Keratinocyte (primary cell): ENCODE measurements at regions not wholly inside any gene's neighbourhood (a gene's known extent, or its start where the extent isn't known, plus 50 kb on each side); places are given as distances from the start of the nearest gene placed in this dataset.
A peak's percentile ranks its signal among the peaks of the same experiment; 100 is the strongest.

Experiments
- DNase-seq: peaks from one replicate; pipeline ENCODE4 v3.0.0-alpha.2; 2011; ENCODE audit warnings: low read depth, missing footprints, low spot score
- FAIRE-seq: peaks from 2 replicates; lab custom pipeline; 2011; peaks lifted over from hg19 to GRCh38; lab: Jason Lieb, UNC
- H2AFZ ChIP-seq: 2 replicates; pipeline ENCODE4 v1.6.0; 2012; ENCODE audit warnings: low read length, control low read depth, inconsistent platforms; ENCODE audit not compliant: control insufficient read depth
- H3K27ac ChIP-seq: 2 replicates; pipeline ENCODE4 v1.5.1; 2011; ENCODE audit warnings: low read length; ENCODE audit not compliant: control insufficient read depth, insufficient read depth
- H3K27me3 ChIP-seq: 3 replicates; pipeline ENCODE4 v1.6.0; 2011; ENCODE audit warnings: low read length; ENCODE audit not compliant: control insufficient read depth, insufficient read depth; ENCODE audit errors: extremely low read depth
- H3K36me3 ChIP-seq, 2 experiments: 2 replicates in 1 of 2; 3 replicates in 1 of 2; pipeline ENCODE4 v1.5.1; 2011; ENCODE audit warnings: low read length in 2 of 2, mild to moderate bottlenecking in 1 of 2; ENCODE audit not compliant: control insufficient read depth in 2 of 2, insufficient read depth in 2 of 2; ENCODE audit errors: extremely low read depth in 1 of 2
- H3K4me1 ChIP-seq: 3 replicates; pipeline ENCODE4 v1.5.1; 2011; ENCODE audit warnings: low read length; ENCODE audit not compliant: control insufficient read depth, insufficient read depth; ENCODE audit errors: extremely low read depth
- H3K4me2 ChIP-seq: 3 replicates; pipeline ENCODE4 v1.6.0; 2011; ENCODE audit warnings: low read depth, low read length; ENCODE audit not compliant: control insufficient read depth, insufficient read depth; ENCODE audit errors: extremely low read depth
- H3K4me3 ChIP-seq, 3 experiments: fragments of 200-600 bp in 1 of 3; sonication (generic) in 1 of 3; 2 replicates in 2 of 3; 3 replicates in 1 of 3; pipeline ENCODE4 v1.5.1; 2011 to 2016; ENCODE audit warnings: low read length in 3 of 3, mild to moderate bottlenecking in 3 of 3, control low read depth in 2 of 3, inconsistent platforms in 1 of 3, low read depth in 1 of 3, mixed read lengths in 1 of 3, mixed run types in 1 of 3, moderate library complexity in 1 of 3; ENCODE audit not compliant: control insufficient read depth in 2 of 3, insufficient read depth in 2 of 3; ENCODE audit errors: extremely low read depth in 1 of 3
- H3K79me2 ChIP-seq: 2 replicates; pipeline ENCODE4 v1.6.0; 2012; ENCODE audit warnings: low read length; ENCODE audit not compliant: control insufficient read depth, insufficient read depth
- H3K9ac ChIP-seq: 3 replicates; pipeline ENCODE4 v1.6.0; 2011; ENCODE audit warnings: low read length; ENCODE audit not compliant: control insufficient read depth, insufficient read depth; ENCODE audit errors: extremely low read depth
- H3K9me1 ChIP-seq: 3 replicates; pipeline ENCODE4 v1.6.0; 2011; ENCODE audit warnings: low read length; ENCODE audit not compliant: control insufficient read depth, insufficient read depth; ENCODE audit errors: extremely low read depth
- H3K9me3 ChIP-seq: 2 replicates; pipeline ENCODE4 v1.5.1; 2012; ENCODE audit warnings: low read depth, low read length; ENCODE audit not compliant: control insufficient read depth
- H4K20me1 ChIP-seq: 3 replicates; pipeline ENCODE4 v1.6.0; 2011; ENCODE audit warnings: low read length; ENCODE audit not compliant: control insufficient read depth, insufficient read depth; ENCODE audit errors: extremely low read depth
- EZH2 ChIP-seq: IDR thresholded peaks from one replicate; pipeline ENCODE4 v1.6.1; 2012; ENCODE audit warnings: inconsistent platforms, mild to moderate bottlenecking, low read length, moderate library complexity
- dilution Hi-C: fragments of 300-500 bp; cut with MboI; formaldehyde crosslinking; loops from one replicate; pipeline ENCODE4 v1.7.0; 2020; ENCODE audit warnings: low sequenced_read_pairs; ENCODE audit not compliant: extremely low pct_ligation_motif_present
- TF ChIP-seq, protein P1 (sequence below), 3 experiments: IDR thresholded peaks in 1 of 3; conservative IDR thresholded peaks in 1 of 3; optimal IDR thresholded peaks in 1 of 3; 2 replicates in 2 of 3; 3 replicates in 1 of 3; pipeline versions ENCODE3 to v1.5.1; 2011; ENCODE audit warnings: low read length in 3 of 3, mild to moderate bottlenecking in 3 of 3, moderate library complexity in 2 of 3, control low read depth in 1 of 3, inconsistent platforms in 1 of 3; ENCODE audit not compliant: insufficient read depth in 2 of 3; ENCODE audit errors: extremely low read depth in 1 of 3

DNA sequence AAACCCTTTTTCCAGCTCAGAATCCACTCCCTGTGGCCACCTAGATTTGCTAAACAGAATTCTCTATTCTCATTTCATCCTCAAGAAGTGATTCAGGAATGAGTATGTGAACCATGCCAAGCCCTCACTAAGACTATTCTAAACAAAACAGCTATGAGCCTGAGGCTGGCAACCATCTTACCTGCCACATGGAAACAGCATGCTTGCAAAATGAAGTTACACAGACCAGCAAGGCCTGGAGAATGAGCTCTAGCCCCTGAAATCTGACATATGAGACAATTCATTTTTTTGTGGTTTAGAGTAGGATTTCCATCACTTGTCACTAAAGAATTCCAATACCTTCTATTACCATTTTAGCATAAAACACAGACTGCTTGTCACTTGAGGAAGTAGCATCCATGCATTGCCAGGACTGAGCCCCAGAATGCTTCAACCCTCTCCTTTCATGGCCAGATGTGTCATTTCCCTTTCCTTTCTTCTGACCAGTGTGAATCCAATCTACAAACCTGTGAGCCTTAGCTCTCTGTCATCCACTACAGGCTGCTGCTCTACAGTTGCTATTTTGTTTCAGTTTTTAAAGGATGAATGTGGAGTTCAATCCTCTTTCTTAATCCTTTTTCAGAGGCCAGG is 744.3 kb upstream of the ACVR2A start:
- Histone ChIP-seq H3K27ac (no peak overlapping the region), H3K9me3 (no peaks in the 10 kb centered on the region), H3K27me3 (no peaks in the 10 kb centered on the region), H3K4me1 (peaks cover 15% of the 10 kb centered on the region), H3K4me2 (peak overlapping the region; percentile 15), H3K36me3 (no peaks in the 10 kb centered on the region), H3K79me2 (no peaks in the 10 kb centered on the region), H4K20me1 (no peaks in the 10 kb centered on the region), H3K9me1 (no peaks in the 10 kb centered on the region), H3K4me3 (no peak overlapping the region), H2AFZ (peak overlapping the region; percentile 39), H3K9ac (no peak overlapping the region)
- DNase-seq (no peak), FAIRE-seq (no peak)
- no peak for TF ChIP-seq EZH2
- TF ChIP-seq, protein P1, sequence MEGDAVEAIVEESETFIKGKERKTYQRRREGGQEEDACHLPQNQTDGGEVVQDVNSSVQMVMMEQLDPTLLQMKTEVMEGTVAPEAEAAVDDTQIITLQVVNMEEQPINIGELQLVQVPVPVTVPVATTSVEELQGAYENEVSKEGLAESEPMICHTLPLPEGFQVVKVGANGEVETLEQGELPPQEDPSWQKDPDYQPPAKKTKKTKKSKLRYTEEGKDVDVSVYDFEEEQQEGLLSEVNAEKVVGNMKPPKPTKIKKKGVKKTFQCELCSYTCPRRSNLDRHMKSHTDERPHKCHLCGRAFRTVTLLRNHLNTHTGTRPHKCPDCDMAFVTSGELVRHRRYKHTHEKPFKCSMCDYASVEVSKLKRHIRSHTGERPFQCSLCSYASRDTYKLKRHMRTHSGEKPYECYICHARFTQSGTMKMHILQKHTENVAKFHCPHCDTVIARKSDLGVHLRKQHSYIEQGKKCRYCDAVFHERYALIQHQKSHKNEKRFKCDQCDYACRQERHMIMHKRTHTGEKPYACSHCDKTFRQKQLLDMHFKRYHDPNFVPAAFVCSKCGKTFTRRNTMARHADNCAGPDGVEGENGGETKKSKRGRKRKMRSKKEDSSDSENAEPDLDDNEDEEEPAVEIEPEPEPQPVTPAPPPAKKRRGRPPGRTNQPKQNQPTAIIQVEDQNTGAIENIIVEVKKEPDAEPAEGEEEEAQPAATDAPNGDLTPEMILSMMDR (optimal IDR thresholded peaks at IDR 0.05 in 1 of 3, IDR thresholded peaks at IDR 0.05 in 1 of 3, conservative IDR thresholded peaks at IDR 0.05 in 1 of 3; ENCODE audit: extremely low read depth in 1 of 3, insufficient read depth in 2 of 3, low read length in 3 of 3), result no peak
- dilution Hi-C loops, result no loop called here

DNA sequence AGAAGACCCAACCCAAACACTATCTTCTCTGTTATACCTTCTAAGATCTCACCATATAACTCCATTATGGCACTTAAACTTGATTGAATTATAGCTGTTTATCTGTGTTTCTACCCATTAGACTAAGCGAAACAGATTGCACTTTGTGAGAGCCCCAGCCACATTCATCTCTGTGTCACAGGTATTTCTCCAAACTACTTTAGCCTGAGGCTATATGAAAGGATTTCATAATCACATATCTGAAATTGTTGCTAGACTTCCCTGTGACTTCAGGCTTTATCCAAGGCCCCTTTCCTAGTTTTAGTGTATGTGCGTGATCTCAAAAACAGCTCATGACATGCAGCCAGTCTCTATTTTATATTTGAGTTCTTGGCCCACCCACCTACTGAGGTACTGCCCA is 745.0 kb upstream of the ACVR2A start:
- Histone ChIP-seq H3K36me3 (no peaks in the 10 kb centered on the region), H3K9me3 (no peaks in the 10 kb centered on the region), H2AFZ (no peak overlapping the region), H3K4me1 (peaks cover 15% of the 10 kb centered on the region), H3K9ac (no peak overlapping the region), H3K9me1 (no peaks in the 10 kb centered on the region), H3K27ac (no peak overlapping the region), H4K20me1 (no peaks in the 10 kb centered on the region), H3K4me2 (peak overlapping the region; percentile 15), H3K79me2 (no peaks in the 10 kb centered on the region), H3K4me3 (no peak overlapping the region), H3K27me3 (no peaks in the 10 kb centered on the region)
- FAIRE-seq, result no peak
- peak; percentile 28 for DNase-seq
- dilution Hi-C loops, result no loop called here
- no peak for TF ChIP-seq EZH2
- TF ChIP-seq, protein P1 (optimal IDR thresholded peaks at IDR 0.05 in 1 of 3, IDR thresholded peaks at IDR 0.05 in 1 of 3, conservative IDR thresholded peaks at IDR 0.05 in 1 of 3; ENCODE audit: extremely low read depth in 1 of 3, insufficient read depth in 2 of 3, low read length in 3 of 3), result no peak
